AG04449 (cell line): ENCODE measurements at regions not wholly inside any gene's neighbourhood (a gene's known extent, or its start where the extent isn't known, plus 50 kb on each side); places are given as distances from the start of the nearest gene placed in this dataset.

Experiments
- CTCF ChIA-PET: fragments of 350-600 bp; formaldehyde crosslinking; extraction: SDS; loops from one replicate; lab custom pipeline; 2021; ENCODE audit warnings: antibody characterized with exemption; lab: Yijun Ruan, JAX
- POLR2A ChIA-PET: fragments of 400-600, 350-600 bp; formaldehyde crosslinking; extraction: SDS; loops from one replicate; lab custom pipeline; 2020; ENCODE audit warnings: antibody characterized with exemption, inconsistent platforms; lab: Yijun Ruan, JAX
- DNase-seq: peaks from one replicate; pipeline ENCODE4 v3.0.0-alpha.2; 2010; ENCODE audit warnings: low read depth, low spot score
- H3K4me3 ChIP-seq: 2 replicates; pipeline ENCODE4 v1.5.1; 2011; ENCODE audit warnings: low read depth, mild to moderate bottlenecking, control low read depth, low read length
- TF ChIP-seq, protein P1 (sequence below): IDR thresholded peaks from one replicate; pipeline ENCODE4 v1.5.1; 2011; ENCODE audit warnings: mild to moderate bottlenecking, moderate library complexity, low read length, control low read depth, inconsistent platforms; ENCODE audit not compliant: insufficient read depth; ENCODE audit errors: missing control alignments

DNA sequence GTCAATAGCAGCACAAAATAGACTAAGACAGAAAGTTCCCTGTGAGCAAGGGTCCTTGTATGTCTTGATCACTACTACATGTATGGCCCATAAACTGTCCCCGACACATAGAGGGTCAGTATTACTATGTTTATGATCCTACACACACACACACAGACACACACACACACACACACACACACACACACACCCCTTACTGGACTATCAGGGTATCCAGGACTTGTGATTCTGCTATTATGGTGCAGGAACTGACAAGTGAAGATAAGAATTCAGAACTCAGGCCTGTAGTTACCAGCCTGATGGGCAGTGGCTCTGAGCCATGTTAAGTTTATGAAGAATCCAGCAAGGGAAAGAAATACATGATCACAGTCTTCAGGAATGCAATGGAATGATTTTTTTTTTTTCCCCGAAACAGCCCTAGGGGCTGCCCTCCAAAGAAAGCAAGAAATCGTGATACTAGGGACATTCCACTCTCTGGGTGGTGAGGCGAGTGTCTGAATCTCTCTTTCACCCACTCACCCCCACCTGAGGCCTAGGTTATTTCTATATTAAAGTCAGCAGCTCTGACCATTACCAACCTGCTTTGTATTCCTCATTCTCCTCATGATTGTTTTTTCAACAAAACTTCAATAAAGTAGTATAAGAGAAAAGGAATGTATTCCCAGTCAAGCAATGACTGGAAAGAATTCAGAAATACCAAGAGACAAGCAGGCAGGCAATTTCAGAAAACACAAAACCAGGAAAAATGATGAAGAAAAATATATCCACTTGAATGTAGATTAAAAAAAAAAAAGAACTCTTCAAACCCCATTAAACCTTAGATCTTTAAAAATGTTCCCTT is 105.8 kb downstream of the AVPR1A start:
- CTCF ChIA-PET, result interaction anchor here (1.2 kb wide), 1 partner anchor 15 kb away, joined by 3 read pairs; no protein-coding TSS in a partner anchor
- no peak overlapping the region for H3K4me3 ChIP-seq
- peak; percentile 81 for DNase-seq
- POLR2A ChIA-PET, result no interaction called here
- TF ChIP-seq, protein P1, sequence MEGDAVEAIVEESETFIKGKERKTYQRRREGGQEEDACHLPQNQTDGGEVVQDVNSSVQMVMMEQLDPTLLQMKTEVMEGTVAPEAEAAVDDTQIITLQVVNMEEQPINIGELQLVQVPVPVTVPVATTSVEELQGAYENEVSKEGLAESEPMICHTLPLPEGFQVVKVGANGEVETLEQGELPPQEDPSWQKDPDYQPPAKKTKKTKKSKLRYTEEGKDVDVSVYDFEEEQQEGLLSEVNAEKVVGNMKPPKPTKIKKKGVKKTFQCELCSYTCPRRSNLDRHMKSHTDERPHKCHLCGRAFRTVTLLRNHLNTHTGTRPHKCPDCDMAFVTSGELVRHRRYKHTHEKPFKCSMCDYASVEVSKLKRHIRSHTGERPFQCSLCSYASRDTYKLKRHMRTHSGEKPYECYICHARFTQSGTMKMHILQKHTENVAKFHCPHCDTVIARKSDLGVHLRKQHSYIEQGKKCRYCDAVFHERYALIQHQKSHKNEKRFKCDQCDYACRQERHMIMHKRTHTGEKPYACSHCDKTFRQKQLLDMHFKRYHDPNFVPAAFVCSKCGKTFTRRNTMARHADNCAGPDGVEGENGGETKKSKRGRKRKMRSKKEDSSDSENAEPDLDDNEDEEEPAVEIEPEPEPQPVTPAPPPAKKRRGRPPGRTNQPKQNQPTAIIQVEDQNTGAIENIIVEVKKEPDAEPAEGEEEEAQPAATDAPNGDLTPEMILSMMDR, result no peak

DNA sequence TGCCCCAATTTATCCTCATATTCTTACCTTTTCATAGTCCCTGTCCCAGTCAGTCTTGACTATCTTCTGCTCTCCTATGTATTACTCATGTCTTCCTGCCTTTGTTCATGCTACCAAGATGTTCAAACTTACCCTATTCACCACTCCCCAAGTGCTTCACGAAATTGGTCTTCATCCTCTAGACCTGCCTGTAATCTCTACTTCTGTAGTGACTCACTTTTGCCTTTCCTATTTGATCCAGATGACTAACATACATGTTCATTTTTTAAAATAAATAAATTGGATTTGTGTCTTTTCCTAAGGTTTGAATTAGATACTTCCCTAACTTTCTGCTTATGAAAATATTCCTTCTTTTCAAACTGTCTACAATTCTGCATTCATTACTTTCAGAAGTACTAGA is 107.7 kb upstream of the PPM1H start:
- CTCF ChIA-PET, result no interaction called here

DNA sequence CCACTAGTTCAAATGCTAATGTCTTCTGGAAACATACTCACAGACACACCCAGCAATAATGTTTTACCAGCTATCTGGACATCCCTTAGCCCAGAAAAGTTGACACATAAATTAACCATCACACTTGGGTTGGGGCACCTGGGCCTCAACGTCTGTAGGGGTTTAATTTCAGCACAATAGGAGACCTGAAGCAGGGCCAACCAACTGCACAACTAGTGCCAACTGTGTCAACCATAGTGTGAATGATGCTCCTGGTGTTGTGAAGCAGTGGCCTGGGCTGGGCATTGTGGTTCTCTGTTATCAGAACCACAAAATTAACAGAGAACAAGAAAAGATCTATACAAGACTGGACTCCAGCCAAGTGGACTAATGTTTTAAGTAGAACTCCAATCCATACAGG is 106.7 kb upstream of the PPM1H start:
- CTCF ChIA-PET, result interaction anchor here (1.3 kb wide), 1 partner anchor 27 kb away, joined by 4 read pairs; no protein-coding TSS in a partner anchor
- POLR2A ChIA-PET, result no interaction called here
- H3K4me3 ChIP-seq, result no peak overlapping the region
- no peak for DNase-seq
- TF ChIP-seq, protein P1, result no peak

More for the DNA sequence above, 107.7 kb upstream of the PPM1H start:
- POLR2A ChIA-PET, result no interaction called here
- DNase-seq, result no peak
- TF ChIP-seq, protein P1, result no peak
- H3K4me3 ChIP-seq, result no peak overlapping the region

DNA sequence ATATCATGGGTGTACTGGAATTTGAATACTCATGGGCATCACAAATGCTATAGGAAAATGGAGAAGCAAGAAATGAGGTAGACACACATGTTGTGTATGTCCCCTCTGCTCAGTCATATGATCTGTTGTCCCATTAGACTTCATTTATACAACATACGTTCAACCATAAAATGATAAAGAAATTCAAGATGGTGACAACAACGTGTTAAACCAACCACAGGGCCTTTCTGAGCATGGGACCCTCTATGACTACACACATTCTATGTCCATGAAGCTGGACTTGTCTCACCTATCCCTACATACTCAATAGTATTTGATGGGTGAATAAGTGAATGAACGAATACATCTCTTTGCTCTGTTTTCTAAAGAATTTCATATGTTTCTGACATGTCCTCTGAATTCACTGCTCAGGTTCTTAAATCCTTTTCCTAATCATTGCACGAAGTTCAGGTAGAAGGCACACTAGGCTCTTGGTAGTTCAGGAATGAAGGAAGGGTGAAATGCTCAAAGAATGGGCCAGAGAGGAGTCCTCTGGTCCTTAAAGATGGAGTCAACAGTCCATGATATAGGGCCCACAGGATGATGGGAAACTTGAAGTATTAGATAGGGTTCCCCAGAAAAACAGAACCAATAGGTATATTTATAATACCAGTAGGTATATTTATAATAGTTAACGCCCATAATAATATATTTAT is 105.7 kb upstream of the PPM1H start:
- ChIA-PET CTCF (interaction anchor here (1.3 kb wide), 1 partner anchor 28 kb away, joined by 4 read pairs; no protein-coding TSS in a partner anchor), POLR2A (no interaction called here)
- DNase-seq, result no peak
- TF ChIP-seq, protein P1, result no peak
- no peak overlapping the region for H3K4me3 ChIP-seq

DNA sequence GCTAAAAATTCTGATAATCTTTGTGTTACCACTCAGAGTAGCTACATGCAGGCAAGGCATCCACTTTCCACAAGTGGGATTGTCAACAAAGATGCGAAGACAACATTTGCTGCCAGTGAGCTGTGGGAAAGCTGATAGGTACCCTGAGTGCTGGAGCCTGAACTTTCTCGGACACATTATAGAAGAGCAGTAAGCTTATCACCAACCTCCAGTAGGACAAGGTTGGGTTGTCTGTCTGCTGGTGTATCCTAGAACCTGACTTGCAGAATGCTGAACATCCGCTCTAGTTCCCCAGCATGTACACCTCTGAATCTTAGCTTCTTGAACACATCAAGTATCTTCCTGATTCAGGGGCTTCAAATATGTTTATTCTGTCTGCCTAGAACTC is 103.8 kb upstream of the PPM1H start:
- no peak overlapping the region for H3K4me3 ChIP-seq
- POLR2A ChIA-PET, result no interaction called here
- CTCF ChIA-PET, result interaction anchor here (1.3 to 1.6 kb wide), 2 partner anchors 14 to 30 kb away, joined by 4 read pairs; no protein-coding TSS in a partner anchor
- TF ChIP-seq, protein P1, result no peak
- no peak for DNase-seq
